Fibroblast of lung (primary cell): ENCODE measurements at regions not wholly inside any gene's neighbourhood (a gene's known extent, or its start where the extent isn't known, plus 50 kb on each side); places are given as distances from the start of the nearest gene placed in this dataset.

Experiments
- CTCF ChIP-seq, 2 donors: IDR thresholded peaks in 1 of 2; conservative IDR thresholded peaks in 1 of 2; 1 replicate in 1 of 2; 2 replicates in 1 of 2; pipeline ENCODE4 v1.5.1; 2011 to 2012; ENCODE audit warnings: low read length in 2 of 2, control low read depth in 1 of 2, inconsistent platforms in 1 of 2, low read depth in 1 of 2, mild to moderate bottlenecking in 1 of 2
- EZH2 ChIP-seq: IDR thresholded peaks from 2 replicates; pipeline ENCODE4 v1.5.1; 2012; ENCODE audit warnings: low read length, control low read depth, mild to moderate bottlenecking; ENCODE audit errors: missing control alignments

GRCh38 chr5:52685566-52685965 lies 102.2 kb upstream of the ITGA1 start:
- no peak for TF ChIP-seq CTCF (conservative IDR thresholded peaks at IDR 0.05 in 1 of 2, IDR thresholded peaks at IDR 0.05 in 1 of 2; ENCODE audit: low read depth in 1 of 2, low read length in 2 of 2)
- TF ChIP-seq EZH2, result no peak
